Superior temporal gyrus (tissue), 1 donor: ENCODE measurements at regions not wholly inside any gene's neighbourhood (a gene's known extent, or its start where the extent isn't known, plus 50 kb on each side); places are given as distances from the start of the nearest gene placed in this dataset.

Experiments
- DNase-seq: peaks from one replicate; pipeline ENCODE4 v3.0.0-alpha.2; 2016; ENCODE audit errors: extremely low spot score

DNA sequence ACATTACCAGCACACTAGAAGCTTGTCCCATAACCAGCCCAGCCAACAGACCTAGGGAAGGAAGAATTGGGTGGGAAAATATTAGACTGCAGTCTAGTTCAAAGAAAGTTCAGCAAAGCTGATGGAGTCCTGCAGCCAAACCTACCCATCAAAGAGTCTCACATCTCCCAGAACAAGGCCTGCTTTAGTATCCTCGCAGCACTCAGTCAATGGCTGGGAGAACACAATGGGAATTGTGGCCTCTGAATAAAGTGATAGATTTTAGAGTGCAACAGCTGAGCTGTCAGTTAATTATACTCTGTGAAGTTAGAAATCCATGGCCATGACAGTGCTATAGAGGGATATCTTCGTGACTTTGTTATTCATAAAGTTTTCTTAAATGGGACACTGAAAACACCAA lies 207.2 kb upstream of the NAALADL2 start:
- DNase-seq: peak; percentile 80

DNA sequence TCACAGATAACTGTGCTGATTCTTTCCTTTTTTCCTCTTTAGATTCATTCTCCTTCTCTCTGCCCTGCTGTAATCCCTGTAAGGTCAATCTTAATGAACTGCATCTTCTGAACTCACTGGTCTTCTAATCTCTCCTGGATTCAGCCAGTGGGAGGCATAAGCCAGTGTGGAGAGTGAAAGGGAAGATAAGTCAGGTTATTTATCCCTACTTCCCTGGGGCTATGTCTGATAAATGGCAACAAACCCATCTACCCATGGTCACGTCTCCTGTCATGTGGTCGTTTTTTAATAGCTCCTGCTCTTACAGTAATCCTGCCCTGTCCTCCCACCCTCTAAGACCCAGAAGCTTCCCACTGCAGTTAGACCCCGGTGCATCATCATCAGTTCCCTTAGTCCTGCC lies 199.6 kb upstream of the NAALADL2 start:
- DNase-seq: no peak

DNA sequence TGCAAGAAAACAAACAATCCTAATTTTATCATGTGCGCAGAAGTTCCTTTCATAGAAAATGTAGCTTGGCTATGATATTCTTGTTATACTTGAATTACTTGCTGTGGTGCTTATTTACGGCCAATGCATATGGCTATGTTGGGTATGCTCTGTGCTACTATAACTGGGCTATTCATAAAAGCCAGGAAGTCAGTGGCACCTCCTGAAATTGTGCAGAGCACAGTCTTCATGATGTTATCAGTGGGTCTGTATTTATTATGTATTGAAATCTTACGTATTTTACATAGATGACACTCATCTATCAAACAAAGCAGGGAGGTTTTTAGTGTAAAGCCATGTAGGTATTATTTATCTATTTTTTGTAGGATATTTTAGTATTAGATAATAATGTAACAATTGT lies 196.5 kb upstream of the NAALADL2 start:
- DNase-seq: no peak

DNA sequence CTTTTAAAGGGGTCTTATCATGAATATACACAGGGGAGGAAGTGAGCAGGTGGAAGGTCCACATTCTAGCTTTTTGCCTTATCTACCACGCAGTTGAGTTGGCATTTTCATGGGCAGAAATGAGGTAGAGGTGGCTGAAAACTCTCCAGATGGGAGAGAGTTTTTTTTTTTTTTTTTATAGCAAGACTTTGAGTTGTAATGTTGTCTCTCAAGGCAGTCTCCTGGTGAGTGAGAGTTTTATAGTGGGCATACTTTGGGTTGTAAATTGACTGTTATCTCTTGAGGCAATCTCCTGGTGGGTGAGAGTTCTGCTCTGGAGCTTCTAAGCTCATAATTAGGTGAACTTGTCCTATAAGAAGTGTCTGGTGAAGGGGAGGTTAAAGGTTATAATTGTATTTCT lies 191.7 kb upstream of the NAALADL2 start:
- DNase-seq: no peak

DNA sequence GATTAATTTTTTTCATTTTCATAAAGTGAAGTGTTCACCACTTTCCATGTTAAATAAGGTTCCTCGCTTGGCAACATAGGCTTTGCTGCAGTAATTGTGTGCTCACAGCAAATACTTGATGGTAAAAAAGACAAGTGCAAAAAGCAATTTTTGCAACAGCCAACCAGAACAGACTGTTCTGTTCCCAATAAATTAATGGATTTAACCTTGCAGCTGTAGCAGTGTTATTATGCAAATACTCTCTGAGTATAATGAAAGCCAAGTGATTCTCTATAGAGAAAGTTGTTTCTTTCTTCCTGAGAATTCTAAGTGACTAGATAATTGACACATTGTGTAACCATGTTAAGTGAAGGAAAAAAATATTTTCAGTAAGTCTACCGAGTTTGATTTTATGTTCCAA lies 183.7 kb upstream of the NAALADL2 start:
- DNase-seq: peak; percentile 30

DNA sequence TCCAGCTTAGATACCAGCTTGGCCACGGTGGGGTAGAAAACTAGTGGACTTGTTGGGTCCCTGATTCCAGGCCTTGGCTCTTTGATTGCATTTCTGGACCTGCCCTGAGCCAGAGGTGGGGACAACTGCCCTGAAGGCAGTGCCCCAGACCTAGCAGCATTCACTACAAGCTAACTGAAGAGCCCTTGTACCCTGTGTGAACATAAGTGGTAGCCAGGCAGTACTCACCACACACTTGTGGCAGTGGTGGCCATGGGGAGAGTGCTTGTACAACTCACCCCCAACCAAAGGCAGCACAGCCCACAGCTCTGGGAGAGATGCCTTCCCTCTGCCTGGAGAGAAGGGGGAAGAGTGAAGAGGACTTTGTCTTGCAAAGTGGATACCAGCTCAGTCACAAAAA lies 177.3 kb upstream of the NAALADL2 start:
- DNase-seq: no peak

DNA sequence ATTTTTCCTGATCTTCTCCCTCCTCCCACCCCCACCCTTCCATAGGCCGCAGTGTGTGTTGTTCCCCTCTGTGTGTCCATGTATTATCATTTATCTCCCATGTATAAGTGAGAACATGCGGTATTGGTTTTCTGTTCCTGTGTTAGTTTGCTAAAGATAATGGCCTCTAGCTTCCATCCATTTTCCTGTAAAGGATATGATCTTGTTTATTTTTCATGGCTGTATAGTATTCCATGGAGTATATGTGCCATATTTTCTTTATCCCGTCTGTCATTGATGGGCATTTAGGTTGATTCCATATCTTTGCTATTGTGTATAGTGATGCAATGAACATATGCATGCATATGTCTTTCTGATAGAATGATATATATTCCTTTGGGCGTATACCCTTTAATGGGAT lies 173.3 kb upstream of the NAALADL2 start:
- DNase-seq: no peak

DNA sequence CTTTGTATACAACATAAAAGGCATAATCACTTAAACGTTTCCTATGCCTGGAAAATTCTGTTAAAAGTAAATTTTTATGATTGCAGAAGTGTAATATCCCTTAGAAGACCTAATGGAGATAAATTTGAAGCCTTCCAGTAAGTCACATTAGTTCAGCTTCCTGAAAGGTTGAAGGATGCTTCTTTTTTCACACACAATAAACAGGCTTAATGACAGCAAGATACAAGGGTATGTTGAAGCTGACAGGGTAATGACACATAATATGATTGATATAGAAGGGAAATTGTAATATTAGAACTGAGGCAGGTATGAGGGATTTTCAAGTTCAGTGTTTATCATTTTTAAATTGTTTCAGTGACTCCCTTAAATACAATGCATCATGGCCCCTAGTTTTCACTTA lies 161.8 kb upstream of the NAALADL2 start:
- no peak for DNase-seq

DNA sequence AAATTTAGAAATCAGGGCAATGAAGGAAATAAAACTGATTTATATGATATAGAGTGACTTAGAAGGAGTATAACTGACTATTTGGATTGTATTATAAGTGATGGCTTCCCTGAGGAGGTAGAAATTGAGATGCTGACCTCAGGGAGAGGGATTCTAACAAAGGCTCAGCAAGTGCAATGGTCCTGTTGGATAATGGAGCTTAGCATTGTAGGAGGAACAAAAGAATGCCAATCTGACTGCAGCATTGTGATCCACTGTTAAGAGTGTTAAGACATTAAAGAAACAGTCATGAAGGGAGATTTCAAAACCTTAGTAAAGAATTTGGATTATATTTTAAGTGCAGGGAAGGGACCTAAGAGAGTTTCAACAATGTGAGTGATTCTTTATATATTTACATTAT lies 158.4 kb upstream of the NAALADL2 start:
- DNase-seq: no peak

DNA sequence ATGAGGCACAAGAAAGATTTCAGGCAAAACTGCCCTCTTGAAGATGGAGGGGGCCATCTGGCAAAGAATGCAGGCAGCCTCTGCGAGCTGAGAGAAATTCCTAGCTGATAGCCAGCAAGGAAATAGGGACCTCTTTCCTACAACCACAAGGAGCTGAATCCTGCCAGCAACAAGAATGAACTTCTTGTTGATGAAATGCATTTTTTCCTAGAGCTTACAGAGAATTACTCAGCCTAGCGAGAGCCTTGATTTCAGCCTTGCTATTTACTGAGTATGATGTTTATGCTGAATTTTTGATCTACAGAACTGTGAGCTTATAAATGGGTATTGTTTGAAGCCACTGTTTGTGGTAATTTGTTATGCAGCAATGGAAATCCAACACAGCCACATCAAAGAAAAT lies 148.5 kb upstream of the NAALADL2 start:
- no peak for DNase-seq

DNA sequence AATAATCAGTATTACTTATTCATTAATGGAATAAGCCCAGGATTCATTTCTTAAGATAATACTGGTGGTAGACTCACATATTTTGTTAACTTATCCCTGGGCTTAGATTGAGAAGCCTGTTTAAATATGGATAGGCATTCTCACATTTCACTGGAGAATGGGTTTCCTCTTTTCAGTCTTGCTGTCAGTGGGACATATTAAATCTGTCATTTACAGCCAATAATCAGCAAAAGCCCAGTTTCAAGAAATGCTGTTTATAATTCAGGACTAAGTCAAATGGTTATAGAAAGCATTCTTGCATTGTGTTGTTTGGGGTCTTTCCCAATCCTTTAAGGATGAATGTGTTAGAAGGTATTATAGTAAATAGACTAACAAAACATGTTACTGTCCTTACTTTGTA lies 143.7 kb upstream of the NAALADL2 start:
- DNase-seq: no peak

DNA sequence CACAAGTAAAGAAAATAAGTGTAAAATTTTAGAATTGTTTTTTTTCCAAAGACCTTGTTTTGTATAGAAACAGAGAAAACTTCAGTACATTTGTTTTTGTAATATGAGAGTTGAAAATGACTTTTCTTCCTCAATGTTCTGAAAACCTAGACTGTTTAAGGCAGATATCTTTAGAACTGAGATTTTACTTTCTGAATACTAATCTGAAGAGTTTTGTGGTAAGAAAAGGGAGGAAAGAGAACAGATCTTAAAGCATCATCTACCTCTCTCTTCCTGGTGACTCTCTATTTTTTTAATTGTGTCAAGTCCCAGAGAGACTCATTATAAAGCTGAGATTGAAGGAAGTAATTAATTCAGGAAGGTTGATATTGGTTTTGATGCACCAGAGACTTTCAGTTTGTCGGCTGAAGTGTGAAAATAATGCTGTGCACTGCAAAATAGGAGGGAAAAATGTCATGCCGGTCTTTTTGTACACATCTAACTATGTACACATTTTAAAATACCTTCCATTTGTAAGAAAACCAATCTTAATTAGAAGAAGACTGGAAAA lies 142.1 kb upstream of the NAALADL2 start:
- no peak for DNase-seq

DNA sequence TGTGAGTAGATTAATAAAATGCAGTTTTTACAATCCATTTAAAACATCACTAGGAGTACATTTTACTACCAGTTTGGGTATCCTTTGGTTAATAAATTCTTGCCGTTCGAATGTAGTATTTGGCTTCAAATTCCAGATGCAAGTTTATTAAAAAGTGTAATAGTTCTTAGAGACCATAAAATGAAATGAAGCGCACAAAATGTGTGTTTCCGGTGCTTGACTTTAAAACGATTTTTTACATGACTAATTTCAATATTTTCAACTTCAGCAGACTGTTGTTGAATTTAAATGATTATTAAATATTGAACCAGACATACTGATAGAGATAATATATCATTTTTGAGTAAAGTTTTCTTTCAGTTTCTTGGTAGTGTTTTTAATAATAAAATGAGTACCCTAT lies 138.4 kb upstream of the NAALADL2 start:
- DNase-seq: no peak

DNA sequence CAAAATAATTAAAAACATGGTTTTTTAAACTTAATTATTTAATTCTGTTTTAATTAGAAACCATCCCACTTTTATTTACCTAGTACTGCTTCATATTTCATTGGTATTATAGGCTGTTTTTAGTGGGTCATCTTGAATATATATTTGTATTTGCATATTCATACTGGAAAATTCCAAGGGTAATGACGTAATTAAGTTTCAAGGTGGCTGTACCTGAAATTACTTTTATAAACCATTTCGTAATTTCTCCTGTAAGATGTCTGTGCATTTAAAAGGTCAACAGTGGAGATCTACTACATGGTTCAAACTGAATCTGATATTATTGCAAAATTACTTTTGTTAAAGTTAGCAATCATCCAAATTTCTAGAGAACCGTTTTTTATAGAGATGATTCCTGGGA lies 133.8 kb upstream of the NAALADL2 start:
- no peak for DNase-seq

DNA sequence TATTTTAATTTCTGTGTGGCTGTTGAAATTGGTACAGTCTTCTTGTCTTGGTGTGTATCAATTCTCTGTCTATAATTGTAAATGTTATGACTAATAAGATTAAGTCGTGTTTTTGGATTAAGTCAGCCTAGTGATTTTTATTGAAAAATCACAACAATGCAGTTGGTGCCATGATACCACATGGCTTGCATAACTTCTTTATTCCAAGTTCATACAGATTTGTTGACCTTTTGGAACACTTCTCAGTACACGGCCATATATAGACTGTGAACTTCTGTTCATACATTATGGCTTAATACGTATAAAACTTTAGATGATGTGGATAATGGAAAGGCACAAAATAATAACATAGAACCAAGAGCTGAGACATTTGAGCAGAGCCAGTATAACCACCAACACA lies 121.2 kb upstream of the NAALADL2 start:
- DNase-seq: no peak

DNA sequence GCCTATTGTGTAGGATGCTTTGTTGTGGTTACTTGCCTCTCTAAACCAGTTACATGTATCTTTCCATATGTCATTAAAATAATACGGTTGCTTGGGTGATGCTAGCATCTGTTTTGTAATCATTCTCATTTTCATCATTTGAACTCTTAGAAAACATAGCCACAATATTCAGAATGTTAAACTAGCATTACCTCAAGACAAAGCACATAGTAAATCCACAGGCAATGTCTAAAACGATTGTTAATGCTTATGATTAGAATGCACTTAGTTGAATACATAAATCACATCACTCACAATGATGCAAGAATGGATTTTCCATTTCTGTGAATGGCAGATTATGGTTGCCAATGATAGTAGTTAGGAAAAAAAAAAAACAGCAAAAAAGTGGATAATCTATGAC lies 110.0 kb upstream of the NAALADL2 start:
- no peak for DNase-seq

DNA sequence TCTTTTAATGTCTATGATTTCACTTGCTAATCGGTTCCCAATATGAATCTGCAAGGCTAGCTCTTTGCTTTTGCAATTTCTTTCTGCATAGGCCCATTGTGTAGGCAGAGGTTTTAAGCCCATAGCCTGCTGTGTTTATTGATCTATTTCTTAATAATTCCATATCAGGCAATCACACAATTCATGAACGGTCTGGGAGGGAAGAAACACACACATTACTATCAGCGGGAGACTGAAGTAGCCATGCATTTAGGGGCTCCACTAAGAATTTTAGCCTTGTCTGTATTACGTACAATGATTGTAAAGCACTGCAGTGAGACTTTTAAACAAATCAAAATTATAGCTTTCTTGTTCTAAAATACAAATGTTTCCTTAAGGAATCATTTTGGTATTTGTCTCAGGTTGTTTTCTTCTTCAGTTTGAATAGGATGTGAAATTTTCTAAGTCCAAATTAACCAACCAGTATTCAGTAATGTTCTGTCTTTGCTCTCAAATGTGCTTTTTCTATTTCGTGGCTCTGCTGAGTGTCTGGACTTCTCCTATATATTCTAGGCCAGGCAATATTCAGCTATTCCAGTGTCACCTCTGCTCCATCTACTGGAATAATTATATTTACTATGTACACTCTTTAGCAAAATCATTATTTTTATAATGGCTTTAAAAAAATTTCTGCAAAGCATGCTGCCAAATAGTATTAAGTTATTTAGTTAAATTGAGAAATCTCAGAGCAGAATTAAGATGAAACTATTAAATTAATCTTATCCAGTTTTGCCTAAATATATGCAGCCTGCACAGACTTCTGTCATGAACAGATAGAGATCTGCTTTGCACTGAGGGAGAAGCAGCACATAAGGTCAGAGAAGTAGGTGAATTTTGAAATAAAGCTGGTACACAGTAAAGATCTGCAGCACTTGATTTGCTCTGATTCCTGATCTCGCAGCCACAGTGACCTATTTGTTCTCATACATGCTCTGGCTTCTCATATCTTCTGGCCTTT lies 103.0 kb upstream of the NAALADL2 start:
- DNase-seq: no peak

DNA sequence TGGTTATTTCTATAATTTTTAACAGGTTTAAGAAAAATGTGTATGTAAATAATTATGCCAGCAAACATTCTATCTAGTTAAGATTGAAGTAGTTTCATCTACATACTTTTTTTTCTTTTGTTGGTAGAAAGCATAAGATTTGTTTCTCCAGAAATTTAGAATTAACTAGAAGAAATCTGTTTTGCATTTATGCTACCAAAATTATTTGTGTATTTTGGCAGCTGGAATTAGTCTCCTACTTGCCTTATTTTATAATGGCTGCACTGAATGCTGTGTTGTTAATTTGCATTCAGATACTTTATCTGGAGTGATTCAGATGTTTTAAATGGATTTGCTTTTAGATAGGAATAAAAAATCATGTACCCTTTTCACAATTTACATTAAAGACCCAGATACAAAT lies 100.2 kb upstream of the NAALADL2 start:
- DNase-seq: no peak

DNA sequence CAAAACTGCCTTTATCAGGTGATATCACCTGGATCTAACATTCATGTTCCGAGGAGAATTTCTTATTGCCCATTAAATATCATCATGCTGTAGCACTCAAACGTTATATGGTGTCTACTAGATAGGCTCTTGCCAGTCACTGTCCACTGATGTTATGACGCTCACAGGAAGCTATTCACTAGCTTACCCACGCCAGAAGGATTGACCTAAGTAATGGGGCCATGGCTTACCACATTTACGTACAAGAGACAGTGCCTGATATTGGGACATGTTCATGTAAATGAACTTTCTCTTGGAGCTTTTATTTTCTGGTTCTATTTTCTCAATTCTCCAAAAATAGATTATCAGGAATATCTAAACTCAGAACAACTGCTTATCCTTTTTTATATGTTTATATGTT lies 91.7 kb upstream of the NAALADL2 start:
- DNase-seq: no peak

DNA sequence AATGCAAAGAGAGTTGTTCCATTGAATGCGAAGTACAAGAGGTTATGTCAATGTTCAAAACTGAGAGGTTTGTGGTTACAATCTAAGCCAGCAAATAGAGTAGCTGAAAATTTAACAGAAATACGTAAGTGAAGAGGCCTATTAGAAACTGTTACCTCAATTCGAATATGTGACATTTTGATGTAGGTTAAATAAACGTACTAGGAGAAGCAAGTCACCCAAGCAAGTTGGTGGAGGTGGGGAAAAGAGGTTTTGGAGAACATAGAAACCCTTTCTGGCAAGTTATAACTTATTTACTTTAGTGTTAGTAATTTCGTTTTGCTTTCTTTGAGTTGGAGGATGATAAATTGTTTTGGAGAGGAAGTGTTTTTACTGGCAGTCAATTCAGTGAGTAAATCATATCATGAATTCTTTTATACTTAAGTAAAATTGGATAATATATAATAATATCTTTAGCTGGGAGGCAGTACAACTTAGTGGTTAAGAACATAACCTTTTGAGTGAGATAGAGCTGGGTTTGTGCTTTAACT lies 91.2 kb upstream of the NAALADL2 start:
- no peak for DNase-seq

DNA sequence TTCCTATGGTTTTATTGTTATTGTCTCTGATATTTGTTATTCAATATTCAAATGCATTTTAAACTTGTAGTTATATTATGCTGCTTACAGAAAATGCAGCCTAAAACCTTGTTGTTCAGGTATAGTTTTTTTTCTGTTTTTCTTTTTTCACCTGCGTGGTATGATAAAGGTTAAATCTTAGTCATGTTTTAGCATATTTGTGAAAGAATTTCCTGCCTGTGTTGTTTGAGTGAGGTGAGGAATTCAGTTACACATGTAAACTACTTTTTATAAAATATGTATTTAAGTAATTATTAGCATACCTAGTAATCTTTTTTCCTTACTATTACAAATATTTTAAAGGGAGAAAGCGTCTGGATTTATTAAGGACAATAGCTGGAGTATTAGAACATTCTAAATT lies 90.0 kb upstream of the NAALADL2 start:
- no peak for DNase-seq

DNA sequence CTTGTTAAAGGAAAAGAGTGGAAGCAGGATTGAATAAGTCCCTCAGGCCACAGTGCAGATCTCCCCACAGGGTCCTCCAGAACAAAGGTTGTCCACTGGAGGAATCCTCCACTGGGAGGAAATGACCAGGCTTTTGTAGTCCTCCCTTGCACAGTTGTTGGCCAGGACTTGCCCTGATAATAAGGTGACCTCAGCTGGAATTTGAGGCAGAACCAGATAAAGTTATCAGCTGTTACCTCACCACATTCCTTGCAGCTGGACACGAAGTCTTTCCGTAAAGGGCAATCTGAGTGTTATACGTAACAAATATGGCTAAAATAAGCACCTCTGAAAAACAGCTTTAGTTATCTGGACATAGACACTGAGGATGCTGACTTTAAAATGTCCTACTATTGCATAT lies 83.5 kb upstream of the NAALADL2 start:
- DNase-seq: no peak

DNA sequence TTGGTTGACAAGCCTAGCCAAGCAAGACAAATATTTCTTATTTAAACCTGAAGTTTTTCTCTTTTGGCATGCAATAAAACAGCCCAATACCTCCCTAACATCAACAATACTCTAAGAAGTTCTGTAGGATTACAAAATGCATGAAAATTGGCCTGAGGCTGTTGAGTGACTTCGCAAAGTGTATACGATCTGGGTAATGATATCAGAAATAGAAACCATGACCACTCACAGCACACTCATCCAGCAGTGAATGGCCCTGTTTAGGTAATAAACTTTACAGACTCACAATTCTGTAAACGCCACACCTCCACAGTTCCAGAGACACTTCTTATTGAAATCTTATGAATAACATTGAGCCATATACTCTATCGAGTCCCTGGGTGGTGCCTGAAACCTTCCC lies 83.0 kb upstream of the NAALADL2 start:
- DNase-seq: no peak
